K562 (cell line): ENCODE measurements at regions not wholly inside any gene's neighbourhood (a gene's known extent, or its start where the extent isn't known, plus 50 kb on each side); places are given as distances from the start of the nearest gene placed in this dataset.

ENCODE experiments used
- ARID4B ChIP-seq: sonication (generic); formaldehyde crosslinking; IDR thresholded peaks from 2 replicates; pipeline ENCODE4 v1.8.0; 2022; ENCODE audit warnings: mild to moderate bottlenecking, missing genetic modification reagents
- ZNF280A ChIP-seq: fragments of 450-650 bp; IDR thresholded peaks from 2 replicates; pipeline ENCODE4 v1.6.1; 2018; ENCODE audit warnings: mild to moderate bottlenecking, low read depth; ENCODE audit not compliant: partially characterized antibody
- TF ChIP-seq, protein P1 (sequence below): fragments of 450-650 bp; IDR thresholded peaks from 2 replicates; pipeline ENCODE4 v1.7.1; 2018; ENCODE audit warnings: mild to moderate bottlenecking, low read depth; ENCODE audit not compliant: partially characterized antibody

DNA sequence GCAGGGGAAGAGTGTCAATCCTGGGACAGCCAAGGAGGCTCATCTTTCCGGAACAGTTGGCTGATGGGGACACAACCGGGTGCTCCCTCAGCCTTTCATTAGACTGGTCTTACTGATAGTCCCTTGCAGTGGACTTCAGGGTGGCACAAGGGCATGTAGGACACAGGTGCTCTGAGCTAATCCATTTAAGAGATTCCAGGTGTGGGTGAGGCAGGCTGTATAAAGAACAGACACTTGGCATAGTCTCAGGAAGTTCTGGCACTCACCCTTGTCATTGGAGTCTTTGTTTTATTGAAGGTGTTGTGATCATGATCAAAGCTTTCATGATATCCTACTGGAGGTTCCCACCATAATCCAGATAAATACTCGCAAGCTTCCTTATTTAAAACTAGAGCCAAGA lies 341.6 kb downstream of the EMP1 start (continued):
- TF ChIP-seq ARID4B (CRISPR knock-in tag) (no peak), ZNF280A (no peak)
- TF ChIP-seq, protein P1, sequence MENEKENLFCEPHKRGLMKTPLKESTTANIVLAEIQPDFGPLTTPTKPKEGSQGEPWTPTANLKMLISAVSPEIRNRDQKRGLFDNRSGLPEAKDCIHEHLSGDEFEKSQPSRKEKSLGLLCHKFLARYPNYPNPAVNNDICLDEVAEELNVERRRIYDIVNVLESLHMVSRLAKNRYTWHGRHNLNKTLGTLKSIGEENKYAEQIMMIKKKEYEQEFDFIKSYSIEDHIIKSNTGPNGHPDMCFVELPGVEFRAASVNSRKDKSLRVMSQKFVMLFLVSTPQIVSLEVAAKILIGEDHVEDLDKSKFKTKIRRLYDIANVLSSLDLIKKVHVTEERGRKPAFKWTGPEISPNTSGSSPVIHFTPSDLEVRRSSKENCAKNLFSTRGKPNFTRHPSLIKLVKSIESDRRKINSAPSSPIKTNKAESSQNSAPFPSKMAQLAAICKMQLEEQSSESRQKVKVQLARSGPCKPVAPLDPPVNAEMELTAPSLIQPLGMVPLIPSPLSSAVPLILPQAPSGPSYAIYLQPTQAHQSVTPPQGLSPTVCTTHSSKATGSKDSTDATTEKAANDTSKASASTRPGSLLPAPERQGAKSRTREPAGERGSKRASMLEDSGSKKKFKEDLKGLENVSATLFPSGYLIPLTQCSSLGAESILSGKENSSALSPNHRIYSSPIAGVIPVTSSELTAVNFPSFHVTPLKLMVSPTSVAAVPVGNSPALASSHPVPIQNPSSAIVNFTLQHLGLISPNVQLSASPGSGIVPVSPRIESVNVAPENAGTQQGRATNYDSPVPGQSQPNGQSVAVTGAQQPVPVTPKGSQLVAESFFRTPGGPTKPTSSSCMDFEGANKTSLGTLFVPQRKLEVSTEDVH: no peak
